GM18520 (cell line): ENCODE measurements at regions not wholly inside any gene's neighbourhood (a gene's known extent, or its start where the extent isn't known, plus 50 kb on each side); places are given as distances from the start of the nearest gene placed in this dataset.

Experiments
- ATAC-seq: cut with Tn5 transposase; IDR thresholded peaks from one replicate; pipeline ENCODE4 v1.9.1; 2021; ENCODE audit not compliant: unreplicated experiment

DNA sequence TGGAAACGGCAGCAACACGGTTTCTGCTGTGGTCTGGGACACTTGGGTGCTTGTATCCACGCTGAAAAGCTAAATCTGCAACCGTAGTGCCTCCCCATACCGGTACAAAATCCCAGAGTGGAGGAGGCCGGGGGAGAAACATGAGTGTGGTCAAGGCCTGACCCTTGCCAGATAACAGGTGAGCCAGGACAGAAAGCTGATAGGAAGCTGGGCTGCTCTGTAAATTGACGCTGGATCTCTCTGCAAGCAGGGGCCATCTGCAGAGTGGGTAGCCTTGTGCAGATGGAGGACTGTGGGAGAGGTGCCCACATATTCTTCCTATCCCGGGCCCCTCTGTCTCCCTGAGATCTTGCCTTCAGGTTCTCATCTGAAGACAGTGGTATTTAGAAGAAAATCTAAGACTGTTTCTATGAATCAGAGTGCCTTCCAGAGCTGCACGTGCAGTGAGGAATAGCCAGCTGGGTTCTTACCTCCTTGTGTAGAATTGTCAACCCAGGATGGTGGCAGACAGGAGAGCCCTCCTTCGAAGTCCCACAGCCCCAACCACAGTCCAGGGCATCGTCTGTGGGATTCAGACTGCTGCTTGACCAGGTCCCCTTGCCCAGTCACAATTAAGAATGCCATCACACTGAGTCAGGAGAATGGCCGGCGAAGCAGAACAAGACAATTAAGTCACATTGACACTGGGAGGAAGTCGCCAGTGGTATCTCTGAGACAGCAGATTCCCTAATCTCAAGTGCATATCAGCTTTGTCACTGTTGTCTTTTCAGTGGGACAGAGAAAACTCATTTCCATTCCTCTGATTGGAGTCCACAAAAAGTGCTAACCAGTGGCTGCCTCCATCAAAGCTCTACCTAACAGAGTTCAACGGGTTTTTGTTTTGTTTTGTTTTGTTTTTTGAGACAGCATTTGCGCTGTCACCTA lies 100.0 kb upstream of the RIPOR2 start:
- ATAC-seq: no peak

DNA sequence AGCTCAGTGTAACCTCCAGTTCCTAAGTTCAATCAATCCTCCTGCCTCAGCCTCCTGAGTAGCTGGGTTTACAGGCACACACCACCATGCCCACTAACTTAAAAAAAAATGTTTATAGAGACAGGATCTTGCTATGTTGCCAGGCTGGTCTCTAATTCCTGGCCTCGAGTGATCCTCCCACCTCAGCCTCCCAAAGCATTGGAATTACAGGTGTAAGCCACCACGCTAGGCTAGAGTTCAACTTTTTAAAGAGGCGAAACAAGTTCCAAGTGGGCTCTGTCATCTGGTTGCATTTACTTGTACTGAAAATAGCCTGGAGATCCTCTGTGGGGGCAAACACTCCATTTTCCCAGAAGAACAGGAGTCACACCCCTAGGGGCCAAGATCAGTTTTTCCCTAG lies 100.7 kb upstream of the RIPOR2 start:
- no peak for ATAC-seq

- ATAC-seq: no peak
Measured at GRCh38 chr6:25038300-25038699, 102.5 kb upstream of the RIPOR2 start.

- no peak for ATAC-seq
Measured at GRCh38 chr6:25038999-25039398, 103.2 kb upstream of the RIPOR2 start.

GRCh38 chr6:25041485-25042035 lies 105.8 kb upstream of the RIPOR2 start:
- ATAC-seq: no peak

GRCh38 chr6:25042036-25042521 lies 106.3 kb upstream of the RIPOR2 start:
- no peak for ATAC-seq

DNA sequence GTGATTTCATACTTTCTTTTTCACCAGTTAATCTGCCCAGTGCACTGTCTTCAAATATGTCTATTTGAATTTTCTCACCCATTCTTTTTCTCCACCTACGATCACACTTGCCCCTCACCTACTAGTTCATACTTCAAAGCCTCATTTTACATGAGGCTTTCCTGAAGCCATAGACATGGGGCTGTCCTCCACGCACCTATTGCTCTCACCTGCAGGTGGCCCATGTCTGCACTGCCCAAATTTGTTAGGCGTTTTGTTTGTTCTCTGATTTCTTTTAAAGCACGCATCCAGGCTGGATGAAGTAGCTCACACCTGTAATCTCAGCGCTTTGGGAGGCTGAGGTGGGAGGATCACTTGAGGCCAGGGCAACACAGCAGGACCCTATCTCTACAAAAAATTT lies 106.8 kb upstream of the RIPOR2 start:
- ATAC-seq: no peak

GRCh38 chr6:25042984-25043725 lies 107.4 kb upstream of the RIPOR2 start:
- no peak for ATAC-seq

DNA sequence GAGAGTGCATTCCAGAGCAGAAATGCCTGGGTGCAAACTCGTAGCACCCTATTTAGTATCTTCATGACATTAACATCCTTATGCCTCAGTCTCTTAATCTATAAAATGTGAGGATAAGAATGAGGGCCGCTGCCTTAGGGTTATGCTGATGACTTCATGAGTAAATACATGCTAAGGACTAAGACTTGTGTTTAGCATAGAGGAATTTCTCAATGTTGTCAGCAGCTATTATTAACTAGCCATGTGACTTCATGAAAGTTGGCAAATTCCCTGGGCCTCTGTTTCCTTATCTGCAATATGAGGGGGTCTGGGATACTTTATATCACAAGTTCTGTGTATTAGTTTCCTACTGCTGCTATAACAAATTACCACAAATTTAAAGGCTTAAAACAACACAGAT lies 108.1 kb upstream of the RIPOR2 start:
- ATAC-seq: no peak

DNA sequence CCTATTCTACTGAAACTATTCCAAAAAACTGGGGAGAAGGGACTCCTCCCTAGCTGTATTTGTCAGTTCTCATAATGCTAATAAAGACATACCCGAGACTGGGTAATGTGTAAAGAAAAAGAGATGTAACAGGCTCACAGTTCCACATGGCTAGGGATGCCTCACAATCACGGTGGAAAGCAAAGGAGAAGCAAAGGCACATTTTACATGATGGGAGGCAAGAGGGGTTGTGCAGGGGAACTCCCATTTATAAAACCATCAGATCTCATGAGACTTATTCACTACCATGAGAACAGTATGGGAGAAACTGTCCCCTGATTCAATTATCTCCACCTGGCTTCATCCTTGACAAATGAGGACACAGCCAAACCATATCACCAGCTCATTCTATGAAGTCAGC lies 111.2 kb upstream of the RIPOR2 start:
- no peak for ATAC-seq

GRCh38 chr6:25050356-25050755 lies 114.6 kb upstream of the RIPOR2 start:
- no peak for ATAC-seq

GRCh38 chr6:25051083-25051482 lies 115.3 kb upstream of the RIPOR2 start:
- no peak for ATAC-seq

GRCh38 chr6:25052181-25052580 lies 116.4 kb upstream of the RIPOR2 start:
- ATAC-seq: no peak

DNA sequence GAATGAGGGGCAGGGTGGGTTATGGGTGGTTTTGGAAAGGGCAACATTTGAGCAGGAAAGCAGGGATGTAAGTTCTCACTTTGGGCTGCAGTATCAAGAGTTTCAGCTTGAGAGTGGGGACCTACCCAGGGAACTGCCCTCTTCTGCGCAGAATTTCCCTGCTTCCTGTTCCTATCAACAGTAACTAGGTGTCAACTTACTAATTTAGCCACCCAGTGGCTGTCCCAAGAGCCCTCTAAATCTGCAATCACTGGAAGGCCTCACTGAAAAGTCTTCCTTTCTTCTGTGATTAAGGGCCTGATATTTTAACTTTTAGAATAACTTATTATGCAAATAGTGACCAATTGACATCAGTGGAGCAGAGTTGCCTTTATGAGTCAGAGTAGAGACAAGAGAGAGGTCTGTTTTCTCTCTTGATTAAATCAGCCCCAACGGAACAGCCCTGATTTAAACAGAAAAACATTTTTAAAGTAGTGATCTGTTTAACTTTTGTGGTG lies 118.2 kb upstream of the RIPOR2 start:
- peak; percentile 87 for ATAC-seq

DNA sequence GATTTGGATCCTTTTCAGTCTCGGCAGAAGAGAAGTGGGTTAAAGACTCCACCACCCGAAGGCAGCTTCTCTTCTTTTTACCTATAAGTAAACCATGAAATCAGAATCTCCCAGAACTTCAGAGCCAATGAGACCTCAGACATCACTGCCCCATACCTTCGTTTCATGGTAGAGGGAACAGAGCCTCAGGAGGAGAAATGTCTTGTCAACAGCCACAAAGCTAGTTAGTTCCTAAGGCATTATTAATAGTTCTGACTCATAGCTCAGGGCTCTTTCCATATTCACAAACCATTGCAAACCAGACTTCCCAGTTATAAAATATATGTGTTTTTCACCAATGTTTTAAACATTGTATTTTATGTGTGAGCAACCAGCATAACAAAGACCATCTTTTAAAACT lies 118.7 kb upstream of the RIPOR2 start:
- ATAC-seq: no peak

DNA sequence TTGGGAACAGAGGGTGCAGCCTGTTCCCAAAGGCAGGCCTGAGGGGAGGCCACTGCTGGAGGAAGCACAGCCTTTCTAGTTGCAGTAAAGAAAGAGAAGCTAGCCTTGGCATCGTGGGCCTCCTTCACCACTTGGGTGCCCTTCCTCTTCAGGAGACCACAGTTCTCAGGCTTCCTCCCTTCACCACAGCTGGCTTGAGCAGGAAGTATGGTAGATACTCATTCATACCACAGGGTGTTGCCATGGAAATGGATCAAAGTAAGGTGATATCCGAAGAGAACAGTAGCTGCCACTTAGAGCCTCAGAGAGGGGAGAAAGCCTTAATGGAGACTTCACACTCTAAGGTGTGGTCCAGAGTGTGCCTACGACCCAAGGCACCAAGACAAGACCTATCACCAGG lies 120.4 kb upstream of the RIPOR2 start:
- ATAC-seq: no peak

DNA sequence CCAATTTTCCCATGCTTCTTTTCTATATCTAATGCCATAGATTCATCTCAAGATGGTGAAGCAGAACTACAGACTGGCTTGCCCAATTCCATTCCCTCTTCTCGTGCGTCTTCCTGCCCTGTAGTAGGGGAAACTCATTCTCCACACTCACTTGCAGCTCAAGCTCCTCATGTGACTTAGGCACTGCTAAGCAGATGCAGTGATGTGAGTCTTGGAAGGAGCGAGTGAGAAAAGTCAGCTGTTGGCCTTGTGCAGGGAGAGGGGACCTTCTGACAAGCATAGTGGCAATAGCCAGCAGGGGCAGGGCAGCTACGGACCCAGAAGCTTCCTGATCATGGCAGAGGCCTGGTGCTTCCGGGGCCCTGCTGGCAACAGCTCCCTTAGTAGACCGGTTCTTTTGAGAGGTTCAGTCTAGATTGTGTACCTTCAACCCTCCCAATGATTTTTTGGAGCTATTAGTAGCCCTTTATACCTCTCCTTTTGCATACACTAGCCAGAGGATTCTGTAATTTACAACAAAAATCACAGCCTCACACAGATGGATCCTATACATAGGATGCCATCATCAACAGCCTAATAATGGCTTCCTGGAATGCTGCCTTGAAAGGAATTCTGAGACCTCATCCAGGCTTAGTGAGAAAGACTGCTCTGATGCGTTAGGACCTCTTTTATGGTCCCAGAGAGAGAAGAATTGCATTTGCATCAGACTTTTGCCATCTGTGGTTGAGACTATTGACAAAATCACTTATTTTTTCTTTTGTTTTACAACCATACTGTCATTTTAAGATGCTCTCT lies 121.5 kb upstream of the RIPOR2 start:
- no peak for ATAC-seq

DNA sequence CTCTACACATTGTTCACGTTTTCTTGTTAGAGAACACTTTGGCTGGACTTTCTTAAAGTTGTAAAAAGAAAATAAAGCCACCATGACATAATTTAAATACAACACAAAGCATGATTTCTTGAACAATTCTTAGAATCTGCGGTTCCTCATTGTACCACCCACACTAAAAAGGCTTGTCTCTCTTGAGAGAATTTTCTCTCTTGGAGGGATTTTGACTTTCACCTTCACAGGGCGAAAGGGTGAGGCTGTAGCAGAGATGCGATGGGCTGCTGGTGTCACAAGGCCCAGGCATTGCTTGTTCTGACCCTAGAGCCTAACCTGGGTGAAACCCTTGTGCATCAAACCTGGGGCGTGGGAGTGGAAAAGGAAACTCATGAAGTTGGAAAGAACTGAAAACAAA lies 122.7 kb upstream of the RIPOR2 start:
- no peak for ATAC-seq

GRCh38 chr6:25058941-25059340 lies 123.2 kb upstream of the RIPOR2 start:
- ATAC-seq: no peak

GRCh38 chr6:25060522-25060921 lies 124.8 kb upstream of the RIPOR2 start:
- ATAC-seq: no peak
